GM12878 (cell line): ENCODE measurements at regions not wholly inside any gene's neighbourhood (a gene's known extent, or its start where the extent isn't known, plus 50 kb on each side); places are given as distances from the start of the nearest gene placed in this dataset.

Source experiments
- ATAC-seq: fragments of 200-7000 bp; cut with Tn5 transposase; 3 replicates; pipeline ENCODE4 v1.9.1; 2020; ENCODE audit warnings: mild to moderate bottlenecking, moderate library complexity
- BruUV-seq: library from RNA; stranded (reverse); fragments of 400-500 nt; replicated peaks from 2 replicates; lab custom pipeline; 2021; lab: Mats Ljungman, UMichigan
- CTCF ChIA-PET: fragments of 300-600 bp; sonication (Branson Sonifier 250); formaldehyde crosslinking; extraction: SDS; loops from one replicate; lab custom pipeline; 2021; ENCODE audit warnings: inconsistent platforms; lab: Yijun Ruan, JAX
- POLR2A ChIA-PET: fragments of 350-600 bp; formaldehyde crosslinking; extraction: SDS; loops from one replicate; lab custom pipeline; 2021; ENCODE audit warnings: inconsistent platforms; lab: Charles Lee
- RAD21 ChIA-PET: fragments of 300-600 bp; sonication (Branson Sonifier 250); formaldehyde crosslinking; loops from one replicate; lab custom pipeline; 2023; ENCODE audit warnings: antibody characterized with exemption; ENCODE audit not compliant: unreplicated experiment; lab: Charles Lee
- SMC1A ChIA-PET: fragments of 300-600 bp; sonication (Branson Sonifier 250); formaldehyde crosslinking; loops from one replicate; lab custom pipeline; 2023; ENCODE audit not compliant: unreplicated experiment, uncharacterized antibody; lab: Charles Lee
- DNase-seq: peaks from one replicate; pipeline ENCODE4 v3.0.0-alpha.2; 2011; ENCODE audit warnings: low read depth, low spot score
- FAIRE-seq: peaks from 3 replicates; lab custom pipeline; 2011; peaks lifted over from hg19 to GRCh38; lab: Jason Lieb, UNC
- H2AFZ ChIP-seq: 2 replicates; pipeline ENCODE4 v1.6.0; 2011; ENCODE audit warnings: low read depth, low read length, control low read depth; ENCODE audit not compliant: control insufficient read depth
- H3K27ac ChIP-seq: 2 replicates; pipeline ENCODE4 v1.5.1; 2011; ENCODE audit warnings: control low read depth; ENCODE audit not compliant: control insufficient read depth, insufficient read depth
- H3K27me3 ChIP-seq, 2 experiments: replicated peaks in 1 of 2; 2 replicates each; pipeline versions ENCODE4 v1.6.0 to v1.6.1; 2011; ENCODE audit warnings: low read length in 1 of 2; ENCODE audit not compliant: control insufficient read depth in 2 of 2, insufficient read depth in 2 of 2
- H3K36me3 ChIP-seq, 2 experiments: 2 replicates each; pipeline ENCODE4 v1.5.1; 2011; ENCODE audit warnings: low read length in 1 of 2; ENCODE audit not compliant: control insufficient read depth in 2 of 2, insufficient read depth in 2 of 2
- H3K4me1 ChIP-seq: 2 replicates; pipeline ENCODE4 v1.6.1; 2011; ENCODE audit warnings: mild to moderate bottlenecking, low read length, moderate library complexity, mixed read lengths; ENCODE audit not compliant: control insufficient read depth, insufficient read depth
- H3K4me2 ChIP-seq: 2 replicates; pipeline ENCODE4 v1.6.0; 2011; ENCODE audit warnings: control low read depth; ENCODE audit not compliant: control insufficient read depth, insufficient read depth
- H3K4me3 ChIP-seq: fragments of 200-600 bp; sonication (generic); 2 replicates; pipeline ENCODE4 v1.5.1; 2016
- H3K79me2 ChIP-seq: 2 replicates; pipeline ENCODE4 v1.6.0; 2011; ENCODE audit warnings: low read length; ENCODE audit not compliant: control insufficient read depth, insufficient read depth
- H3K9ac ChIP-seq: 2 replicates; pipeline ENCODE4 v1.8.0; 2011; ENCODE audit warnings: low read length, control low read depth, mixed read lengths; ENCODE audit not compliant: control insufficient read depth, insufficient read depth
- H3K9me3 ChIP-seq: replicated peaks from 3 replicates; pipeline ENCODE4 v1.5.1; 2011; ENCODE audit warnings: mild to moderate bottlenecking, low read length; ENCODE audit not compliant: control insufficient read depth, insufficient read depth
- H4K20me1 ChIP-seq: 2 replicates; pipeline ENCODE4 v1.6.0; 2011; ENCODE audit not compliant: control insufficient read depth, insufficient read depth
- BHLHE40 ChIP-seq, 2 experiments: fragments of 450-650 bp in 1 of 2; IDR thresholded peaks; 2 replicates each; pipeline ENCODE4 v1.6.1; 2011 to 2017; ENCODE audit warnings: low read depth in 2 of 2, borderline replicate concordance in 1 of 2, improper control_type of control experiment in 1 of 2, low read length in 1 of 2, mild to moderate bottlenecking in 1 of 2
- GATAD2B ChIP-seq: fragments of 450-650 bp; conservative IDR thresholded peaks from 2 replicates; pipeline ENCODE4 v1.6.1; 2017; ENCODE audit warnings: low read depth, mild to moderate bottlenecking, moderate library complexity
- HSF1 ChIP-seq: fragments of 150-350 bp; IDR thresholded peaks from 2 replicates; pipeline ENCODE4 v1.6.1; 2014; ENCODE audit warnings: mild to moderate bottlenecking, low read depth, low read length
- IKZF2 ChIP-seq, 2 experiments: fragments of 450-650 bp; IDR thresholded peaks; 2 replicates each; pipeline ENCODE4 v1.6.1; 2017; ENCODE audit warnings: mild to moderate bottlenecking in 2 of 2, moderate library complexity in 2 of 2
- IRF3 ChIP-seq: fragments of 450-650 bp; IDR thresholded peaks from 2 replicates; pipeline ENCODE4 v1.6.1; 2014; ENCODE audit warnings: mild to moderate bottlenecking
- RAD51 ChIP-seq: fragments of 450-650 bp; IDR thresholded peaks from 2 replicates; pipeline ENCODE4 v1.6.1; 2016; ENCODE audit warnings: moderate library complexity, mild to moderate bottlenecking, inconsistent platforms
- RB1 ChIP-seq: fragments of 450-650 bp; formaldehyde crosslinking; IDR thresholded peaks from 2 replicates; pipeline ENCODE4 v1.6.1; 2017; ENCODE audit warnings: mild to moderate bottlenecking, borderline replicate concordance
- REST ChIP-seq: IDR thresholded peaks from 2 replicates; pipeline ENCODE4 v1.6.1; 2012; ENCODE audit warnings: mild to moderate bottlenecking, low read depth, low read length
- STAT1 ChIP-seq: fragments of 450-650 bp; conservative IDR thresholded peaks from 2 replicates; pipeline ENCODE4 v1.6.1; 2014; ENCODE audit warnings: antibody characterized with exemption, mild to moderate bottlenecking
- TBL1XR1 ChIP-seq: IDR thresholded peaks from 2 replicates; pipeline ENCODE4 v1.6.1; 2012; ENCODE audit warnings: low read depth, low read length, improper control_type of control experiment
- YY1 ChIP-seq: IDR thresholded peaks from 2 replicates; pipeline ENCODE4 v1.6.1; 2011; ENCODE audit warnings: low read depth, mild to moderate bottlenecking, low read length
- ZNF274 ChIP-seq: IDR thresholded peaks from one replicate; pipeline ENCODE4 v1.8.0; 2011; ENCODE audit not compliant: insufficient read length, insufficient read depth
- WGBS: methylation state at CpG from one replicate; pipeline ENCODE4 v1.1.6; 2016; ENCODE audit warnings: low lambda C conversion rate; ENCODE audit not compliant: insufficient replicate concordance, insufficient coverage; ENCODE audit errors: missing lambda C conversion rate; 5-methylcytosine and 5-hydroxymethylcytosine counted together
- in situ Hi-C: fragments of 300-500 bp; cut with MboI; formaldehyde crosslinking; loops from 9 replicates; pipeline ENCODE4 v1.14.3; 2018; ENCODE audit warnings: mixed read lengths
- intact Hi-C: fragments of 100-400 bp; cut with micrococcal nuclease; formaldehyde crosslinking; loops from one replicate; pipeline ENCODE4 v1.14.2; 2022; ENCODE audit not compliant: unreplicated experiment

- TF ChIP-seq REST (no peak), GATAD2B (no peak), RB1 (no peak), ZNF274 (no peak)
These were observed 136.5 kb upstream of the LARP1 start (continued) for GRCh38 chr5:154618696-154619095.

GRCh38 chr5:154614595-154614994, 136.6 kb upstream of the HAND1 start:
- H3K4me1 ChIP-seq, result peaks cover 12% of the 10 kb centered on the region
- CTCF ChIA-PET, result interaction anchor here (1.2 to 10.0 kb wide), 2 partner anchors 94 to 147 kb away, joined by 5 to 121 read pairs; no protein-coding TSS in a partner anchor
- FAIRE-seq, result no peak
- H3K4me2 ChIP-seq, result no peak overlapping the region
- no TSS peak for BruUV-seq
- POLR2A ChIA-PET, result no interaction called here
- RAD21 ChIA-PET, result interaction anchor here (1.9 kb wide), 1 partner anchor 148 kb away, joined by 8 read pairs; no protein-coding TSS in a partner anchor
- no peak for ATAC-seq
- SMC1A ChIA-PET, result interaction anchor here (0.7 to 8.8 kb wide), 3 partner anchors 71 to 193 kb away, joined by 3 to 81 read pairs (median 3); no protein-coding TSS in a partner anchor
- no peaks in the 10 kb centered on the region for H4K20me1 ChIP-seq
- 52% methylated on average over 2 of the region's 2 CpGs for WGBS
- no peaks in the 10 kb centered on the region for H3K36me3 ChIP-seq
- H2AFZ ChIP-seq, result no peak overlapping the region
- no peak overlapping the region for H3K27ac ChIP-seq
- H3K79me2 ChIP-seq, result no peaks in the 10 kb centered on the region
- intact Hi-C loops (loop anchor here (5.0 kb wide), 1 partner anchor 92 kb away; no protein-coding TSS in a partner anchor), in situ Hi-C loops (no loop called here)
- H3K4me3 ChIP-seq, result no peak overlapping the region
- no peak overlapping the region for H3K9ac ChIP-seq
- peaks cover 4 to 7% of the 10 kb centered on the region in 2 experiments; a peak in 3 of 4 replicates for H3K27me3 ChIP-seq
- DNase-seq, result no peak
- H3K9me3 ChIP-seq, result no peaks in the 10 kb centered on the region
- TF ChIP-seq STAT1 (no peak), IKZF2 (IDR thresholded peaks at IDR 0.05) (no peak), HSF1 (no peak), TBL1XR1 (no peak), YY1 (no peak), IRF3 (no peak), RAD51 (no peak), BHLHE40 (IDR thresholded peaks at IDR 0.05; ENCODE audit: borderline replicate concordance in 1 of 2, low read depth in 2 of 2, low read length in 1 of 2) (no peak)
